Tibial artery (tissue), 4 donors: ENCODE measurements at regions not wholly inside any gene's neighbourhood (a gene's known extent, or its start where the extent isn't known, plus 50 kb on each side); places are given as distances from the start of the nearest gene placed in this dataset.

Experiments
- DNase-seq, 2 donors: peaks; one replicate each; pipeline ENCODE4 v3.0.0-alpha.2; 2019
- H3K27ac ChIP-seq, 2 donors: fragments of 200-600 bp; sonication (generic) in 1 of 2; 1 replicate in 1 of 2; 2 replicates in 1 of 2; pipeline ENCODE4 v1.5.1; 2018 to 2019; ENCODE audit warnings: mild to moderate bottlenecking in 1 of 2
- H3K27me3 ChIP-seq, 2 donors: fragments of 200-600 bp; sonication (generic) in 1 of 2; one replicate each; pipeline versions ENCODE4 v1.5.1 to v1.6.0; 2016 to 2019
- H3K36me3 ChIP-seq, 3 donors: fragments of 200-600 bp; sonication (generic) in 2 of 3; one replicate each; pipeline ENCODE4 v1.5.1; 2016 to 2019; ENCODE audit warnings: mild to moderate bottlenecking in 2 of 3
- H3K4me1 ChIP-seq, 4 donors: fragments of 200-600 bp; sonication (generic) in 2 of 4; 1 replicate in 3 of 4; 2 replicates in 1 of 4; pipeline ENCODE4 v1.5.1; 2016 to 2019
- H3K4me3 ChIP-seq, 2 donors: fragments of 200-600 bp; sonication (generic) in 1 of 2; 1 replicate in 1 of 2; 2 replicates in 1 of 2; pipeline ENCODE4 v1.5.1; 2018 to 2019; ENCODE audit warnings: mild to moderate bottlenecking in 2 of 2
- H3K9me3 ChIP-seq, 3 donors: fragments of 200-600 bp; sonication (generic) in 1 of 3; one replicate each; pipeline ENCODE4 v1.5.1; 2016 to 2019
- CTCF ChIP-seq, 2 experiments: fragments of 200-600 bp in 1 of 2; fragments of 450-650 bp in 1 of 2; IDR thresholded peaks; one replicate each; pipeline ENCODE4 v1.5.1; 2017 to 2019; ENCODE audit warnings: antibody characterized with exemption in 2 of 2, mild to moderate bottlenecking in 1 of 2, moderate library complexity in 1 of 2
- intact Hi-C: fragments of 100-400 bp; cut with DNase I; formaldehyde crosslinking; loops from one replicate; pipeline ENCODE4 v1.15.0; 2023; ENCODE audit warnings: low total_unique reads

- Histone ChIP-seq H3K9me3 (no peaks in the 10 kb centered on the region), H3K27ac (no peak overlapping the region), H3K36me3 (no peaks in the 10 kb centered on the region), H3K4me1 (no peaks in the 10 kb centered on the region), H3K27me3 (no peaks in the 10 kb centered on the region), H3K4me3 (no peak overlapping the region)
- intact Hi-C loops: no loop called here
- DNase-seq: no peak
- TF ChIP-seq CTCF (IDR thresholded peaks at IDR 0.05): no peak
Measured at GRCh38 chr18:24972577-24972976, 379.4 kb downstream of the ZNF521 start.

GRCh38 chr18:24974431-24974830 lies 377.5 kb downstream of the ZNF521 start:
- no peak for DNase-seq
- intact Hi-C loops: no loop called here
- Histone ChIP-seq H3K4me1 (no peaks in the 10 kb centered on the region), H3K36me3 (no peaks in the 10 kb centered on the region), H3K4me3 (no peak overlapping the region), H3K27ac (no peak overlapping the region), H3K9me3 (no peaks in the 10 kb centered on the region), H3K27me3 (no peaks in the 10 kb centered on the region)
- TF ChIP-seq CTCF (IDR thresholded peaks at IDR 0.05): no peak

GRCh38 chr18:24975496-24976372 lies 376.2 kb downstream of the ZNF521 start:
- H3K4me3 ChIP-seq: no peak overlapping the region
- H3K9me3 ChIP-seq: no peaks in the 10 kb centered on the region
- no peaks in the 10 kb centered on the region for H3K4me1 ChIP-seq
- TF ChIP-seq CTCF (IDR thresholded peaks at IDR 0.05): no peak
- H3K27me3 ChIP-seq: no peaks in the 10 kb centered on the region
- no peaks in the 10 kb centered on the region for H3K36me3 ChIP-seq
- intact Hi-C loops: no loop called here
- no peak for DNase-seq
- no peak overlapping the region for H3K27ac ChIP-seq

GRCh38 chr18:24976502-24976901 lies 375.5 kb downstream of the ZNF521 start:
- no peak for TF ChIP-seq CTCF (IDR thresholded peaks at IDR 0.05)
- H3K27ac ChIP-seq: no peak overlapping the region

DNA sequence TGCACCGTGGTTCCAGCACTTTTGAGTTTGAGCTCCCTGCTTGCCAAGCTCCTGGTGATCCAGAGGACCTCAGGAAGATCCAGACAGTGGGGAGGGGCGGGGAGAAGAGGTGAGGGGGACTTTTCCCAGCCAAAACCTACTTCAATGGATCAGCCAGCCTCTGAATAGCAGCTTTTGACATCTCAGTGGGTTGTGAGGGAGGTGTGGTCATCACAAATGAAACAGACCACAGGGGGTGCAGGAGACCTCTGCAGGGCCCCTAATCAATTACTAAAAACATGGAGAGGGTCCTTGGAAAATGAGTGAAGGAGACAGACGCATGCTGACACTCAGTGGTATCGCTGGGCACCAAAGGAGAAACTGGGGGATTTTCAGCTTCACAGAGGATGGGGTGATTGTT lies 372.7 kb downstream of the ZNF521 start:
- TF ChIP-seq CTCF (IDR thresholded peaks at IDR 0.05): no peak
- no peak for DNase-seq
- intact Hi-C loops: no loop called here

More at GRCh38 chr18:24976502-24976901, 375.5 kb downstream of the ZNF521 start:
- H3K4me1 ChIP-seq: no peaks in the 10 kb centered on the region
- no peak overlapping the region for H3K4me3 ChIP-seq
- intact Hi-C loops: no loop called here
- no peaks in the 10 kb centered on the region for H3K36me3 ChIP-seq
- DNase-seq: no peak
- no peaks in the 10 kb centered on the region for H3K27me3 ChIP-seq
- H3K9me3 ChIP-seq: no peaks in the 10 kb centered on the region

More for the DNA sequence above, 372.7 kb downstream of the ZNF521 start:
- no peaks in the 10 kb centered on the region for H3K36me3 ChIP-seq
- H3K27me3 ChIP-seq: no peaks in the 10 kb centered on the region
- no peaks in the 10 kb centered on the region for H3K4me1 ChIP-seq
- H3K27ac ChIP-seq: no peak overlapping the region
- H3K4me3 ChIP-seq: no peak overlapping the region
- no peaks in the 10 kb centered on the region for H3K9me3 ChIP-seq
